ENCODE measurements at regions not wholly inside any gene's neighbourhood (a gene's known extent, or its start where the extent isn't known, plus 50 kb on each side); places are given as distances from the start of the nearest gene placed in this dataset.

DNA sequence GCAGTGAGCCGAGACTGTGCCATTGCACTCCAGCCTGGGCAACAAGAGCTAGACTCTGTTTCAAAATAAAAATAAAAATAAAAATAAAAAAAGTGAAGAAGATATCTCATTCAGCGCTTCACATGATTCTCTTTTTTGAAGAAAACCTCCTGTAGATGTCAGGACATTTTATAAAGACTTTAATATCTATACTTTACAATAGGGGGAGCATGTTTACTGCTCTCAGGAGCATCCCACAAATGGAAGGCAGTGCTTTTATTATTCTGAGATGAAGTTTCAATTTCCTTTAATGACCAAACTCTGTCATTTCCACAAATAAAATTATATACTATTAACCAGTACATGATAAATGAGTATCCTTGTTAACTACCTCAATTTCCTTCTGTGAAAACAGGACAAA lies 118.7 kb upstream of the MYOCD start:
- H3K4me1 Mint-ChIP-seq: no peaks in the 10 kb centered on the region
- H3K27me3 Mint-ChIP-seq: no peaks in the 10 kb centered on the region
- no peak overlapping the region for H3K4me3 Mint-ChIP-seq
- no peak overlapping the region for H3K27ac Mint-ChIP-seq
- CTCF ChIA-PET: no interaction called here
- POLR2A ChIA-PET: no interaction called here
- no peaks in the 10 kb centered on the region for H3K36me3 Mint-ChIP-seq (ENCODE audit: low read depth)
- peaks cover 2% of the 10 kb centered on the region for H3K9me3 Mint-ChIP-seq
- DNase-seq: no peak

DNA sequence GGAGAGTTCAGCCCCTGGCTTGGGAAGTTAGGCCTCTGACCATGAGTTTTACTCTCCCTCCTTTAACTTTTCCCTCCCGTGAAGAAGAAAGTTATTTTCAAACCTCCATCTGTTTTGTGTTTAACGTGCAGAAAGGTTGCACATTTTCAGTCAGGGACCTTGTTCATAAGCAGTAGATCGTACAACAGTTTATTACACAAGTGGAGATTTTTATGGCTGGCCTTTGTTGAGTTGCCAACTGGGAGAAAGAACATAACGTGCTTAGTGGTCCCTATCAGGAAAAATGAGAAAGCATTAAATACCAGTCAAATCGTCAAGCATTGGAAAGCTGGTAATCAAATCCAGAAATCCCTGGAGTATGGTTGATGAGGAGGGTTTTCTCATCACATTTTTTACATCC lies 117.9 kb upstream of the MYOCD start:
- ChIA-PET CTCF (no interaction called here), POLR2A (no interaction called here)
- Mint-ChIP-seq H3K36me3 (ENCODE audit: low read depth) (no peaks in the 10 kb centered on the region), H3K4me3 (no peak overlapping the region), H3K4me1 (no peaks in the 10 kb centered on the region), H3K27ac (no peak overlapping the region), H3K27me3 (no peaks in the 10 kb centered on the region), H3K9me3 (peaks cover 2% of the 10 kb centered on the region)
- DNase-seq: no peak

DNA sequence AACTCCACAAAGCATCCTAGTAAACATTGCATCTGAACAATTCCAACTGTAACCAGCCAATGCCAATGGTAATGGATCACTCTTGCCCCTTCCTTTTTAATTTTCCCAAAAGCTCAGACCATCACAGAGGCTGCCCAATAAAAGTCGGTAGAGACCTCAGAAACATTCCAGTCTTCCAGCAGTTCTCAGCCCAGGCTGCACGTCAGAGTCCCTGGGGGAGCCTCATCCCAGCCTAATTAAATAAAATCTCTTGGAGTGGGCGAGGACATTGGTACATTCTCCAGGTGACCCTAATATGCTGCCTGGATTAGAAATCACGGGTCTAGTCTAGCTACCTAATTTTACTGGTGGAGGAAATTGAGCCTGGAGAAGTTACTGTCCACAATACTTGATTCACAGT lies 117.1 kb upstream of the MYOCD start:
- POLR2A ChIA-PET: no interaction called here

DNA sequence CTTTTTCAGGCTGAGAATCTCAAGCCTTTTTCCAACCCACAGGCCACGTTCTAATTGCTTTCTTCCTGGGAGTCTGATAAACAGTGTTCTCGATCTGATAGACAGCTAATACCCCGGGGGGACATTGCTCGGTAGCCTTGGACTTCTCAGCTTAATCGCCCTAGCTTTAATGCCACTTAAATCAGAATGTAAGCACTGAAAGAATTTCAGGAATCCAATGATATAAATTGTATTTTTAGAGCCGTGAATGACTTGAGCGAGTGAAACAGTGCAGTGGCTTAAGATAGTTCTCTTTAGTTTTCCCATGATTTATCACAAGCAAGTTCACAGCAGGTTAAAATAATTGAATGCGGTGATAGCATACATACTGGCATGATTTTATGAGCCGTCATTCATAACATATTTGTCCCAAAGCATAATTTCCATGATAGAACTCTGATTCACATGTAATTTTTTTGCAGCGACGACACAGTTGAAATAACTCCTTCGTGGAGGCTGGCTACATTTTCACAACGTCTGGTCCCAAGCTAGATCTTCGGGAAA lies 116.1 kb upstream of the MYOCD start:
- ChIA-PET CTCF (no interaction called here), POLR2A (no interaction called here)
- no peaks in the 10 kb centered on the region for H3K36me3 Mint-ChIP-seq (ENCODE audit: low read depth)
- peaks cover 2% of the 10 kb centered on the region for H3K9me3 Mint-ChIP-seq
- H3K4me1 Mint-ChIP-seq: no peaks in the 10 kb centered on the region
- no peaks in the 10 kb centered on the region for H3K27me3 Mint-ChIP-seq
- H3K4me3 Mint-ChIP-seq: no peak overlapping the region
- DNase-seq: no peak
- H3K27ac Mint-ChIP-seq: no peak overlapping the region

More for the DNA sequence above, 117.1 kb upstream of the MYOCD start:
- CTCF ChIA-PET: no interaction called here
- H3K27me3 Mint-ChIP-seq: no peaks in the 10 kb centered on the region
- DNase-seq: no peak
- no peaks in the 10 kb centered on the region for H3K4me1 Mint-ChIP-seq
- no peaks in the 10 kb centered on the region for H3K36me3 Mint-ChIP-seq (ENCODE audit: low read depth)
- no peak overlapping the region for H3K4me3 Mint-ChIP-seq
- no peak overlapping the region for H3K27ac Mint-ChIP-seq
- peaks cover 2% of the 10 kb centered on the region for H3K9me3 Mint-ChIP-seq

DNA sequence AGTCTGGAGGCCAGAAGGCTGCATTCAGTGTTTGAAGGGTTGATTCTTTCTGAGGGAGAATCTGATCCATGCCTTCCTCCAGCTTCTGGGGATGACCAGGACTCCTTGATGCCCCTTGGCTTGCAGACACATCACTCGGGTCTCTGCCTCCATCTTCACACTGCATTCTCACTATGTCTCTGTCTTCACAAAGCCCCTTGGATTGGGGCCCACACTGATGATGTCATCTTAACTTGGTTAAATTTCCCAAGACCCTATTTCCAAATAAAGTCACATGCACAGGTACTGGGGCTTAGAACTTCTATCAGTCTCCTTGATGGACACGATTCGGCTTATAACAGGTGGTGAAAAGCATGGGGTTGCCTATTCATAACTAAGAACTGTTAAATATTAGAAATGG lies 112.1 kb upstream of the MYOCD start:
- Mint-ChIP-seq H3K27ac (no peak overlapping the region), H3K9me3 (no peaks in the 10 kb centered on the region), H3K27me3 (no peaks in the 10 kb centered on the region), H3K36me3 (ENCODE audit: low read depth) (no peaks in the 10 kb centered on the region), H3K4me3 (no peak overlapping the region), H3K4me1 (no peaks in the 10 kb centered on the region)
- ChIA-PET CTCF (no interaction called here), POLR2A (no interaction called here)
- DNase-seq: no peak

DNA sequence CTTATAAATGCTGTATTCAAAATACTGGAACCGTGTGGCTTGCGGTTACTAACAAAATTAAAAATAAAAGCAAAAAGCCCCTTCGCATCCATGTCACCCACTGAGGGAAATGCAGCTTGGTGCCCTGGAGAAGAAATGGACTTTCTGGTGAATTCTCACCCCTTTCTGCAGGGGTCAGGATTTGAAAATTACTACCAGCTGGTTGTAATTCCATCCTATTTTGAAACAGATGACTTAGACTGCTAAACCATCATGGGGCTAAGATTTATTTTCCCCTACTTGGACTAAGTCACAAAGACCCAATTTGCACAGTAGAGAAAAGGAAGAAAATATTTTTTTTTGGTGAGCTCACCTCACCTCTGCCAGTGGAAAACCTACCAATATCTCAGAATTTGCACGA lies 111.4 kb upstream of the MYOCD start:
- Mint-ChIP-seq H3K27me3 (no peaks in the 10 kb centered on the region), H3K9me3 (no peaks in the 10 kb centered on the region), H3K4me1 (no peaks in the 10 kb centered on the region), H3K27ac (no peak overlapping the region), H3K36me3 (ENCODE audit: low read depth) (no peaks in the 10 kb centered on the region), H3K4me3 (no peak overlapping the region)
- POLR2A ChIA-PET: no interaction called here
- CTCF ChIA-PET: no interaction called here
- no peak for DNase-seq

DNA sequence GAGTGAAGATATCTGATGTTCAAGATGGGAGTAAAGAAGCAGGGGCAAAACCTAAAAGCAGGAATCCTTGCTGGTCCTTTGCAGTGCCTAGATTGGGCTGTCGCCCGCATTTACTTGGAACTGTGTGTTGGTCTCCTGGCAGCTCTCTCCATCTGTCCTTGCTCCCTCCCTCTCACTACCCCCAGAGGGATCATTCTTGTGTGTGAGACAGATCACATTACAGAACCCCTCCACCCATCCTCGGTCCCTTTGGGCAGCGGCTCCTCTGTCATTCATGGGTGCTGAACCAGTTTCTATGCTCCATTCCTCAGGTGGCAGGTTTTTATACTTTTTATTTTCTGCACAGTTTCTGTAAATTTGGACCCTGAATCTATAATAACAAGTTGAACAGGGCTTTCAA lies 99.4 kb upstream of the MYOCD start:
- DNase-seq: no peak
- no peaks in the 10 kb centered on the region for H3K36me3 Mint-ChIP-seq (ENCODE audit: low read depth)
- no peaks in the 10 kb centered on the region for H3K4me1 Mint-ChIP-seq
- no peaks in the 10 kb centered on the region for H3K27me3 Mint-ChIP-seq
- POLR2A ChIA-PET: no interaction called here
- no peak overlapping the region for H3K4me3 Mint-ChIP-seq
- no peak overlapping the region for H3K27ac Mint-ChIP-seq
- peaks cover 14% of the 10 kb centered on the region for H3K9me3 Mint-ChIP-seq
- CTCF ChIA-PET: no interaction called here

DNA sequence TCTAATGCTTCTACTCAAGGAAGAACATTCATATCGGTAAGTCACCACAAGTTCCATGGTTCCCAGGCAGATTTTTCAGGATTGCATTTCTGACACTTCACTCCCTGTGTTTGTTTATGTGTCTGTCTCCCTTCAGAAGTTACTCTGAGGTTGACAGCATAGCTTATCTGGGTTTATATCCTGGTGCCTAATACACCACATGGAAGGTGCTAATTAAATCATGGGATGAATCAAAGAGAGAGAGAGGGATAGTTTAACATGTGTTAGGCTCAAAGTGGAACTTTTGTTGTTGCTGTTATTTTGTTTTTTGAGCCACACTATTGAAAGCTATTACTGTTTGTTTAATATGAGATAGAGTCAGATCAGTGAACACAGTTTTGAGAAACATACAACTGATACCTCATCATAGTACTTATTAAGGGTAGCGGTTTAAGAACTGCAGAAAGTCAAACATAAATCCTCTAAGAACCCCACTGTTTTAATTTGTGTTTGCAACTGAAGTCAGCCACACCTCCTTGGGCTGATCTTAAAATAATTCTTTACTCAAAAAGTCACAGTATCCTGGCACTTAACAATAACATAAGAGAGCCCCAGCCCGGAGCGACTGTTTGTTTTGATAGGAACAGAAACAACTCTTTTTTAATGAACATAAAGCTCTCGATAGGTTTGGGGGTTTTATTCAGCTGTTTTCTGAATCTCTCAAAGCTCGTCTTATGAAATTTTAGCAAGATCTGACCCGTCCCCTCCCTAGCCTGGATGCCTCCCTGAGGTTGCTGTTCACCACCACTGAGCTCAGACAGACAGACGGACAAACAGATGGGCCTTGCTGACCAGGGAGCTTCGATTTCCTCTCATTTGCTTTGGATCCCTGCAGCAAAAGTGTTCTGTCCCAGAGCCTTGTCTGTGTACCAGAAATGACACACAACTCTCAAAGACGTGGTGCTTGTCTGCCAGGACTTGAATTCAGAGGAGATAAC lies 98.3 kb upstream of the MYOCD start:
- ChIA-PET POLR2A (no interaction called here), CTCF (no interaction called here)
- no peak overlapping the region for H3K4me3 Mint-ChIP-seq
- H3K27me3 Mint-ChIP-seq: no peaks in the 10 kb centered on the region
- no peak for DNase-seq
- H3K4me1 Mint-ChIP-seq: no peaks in the 10 kb centered on the region
- no peaks in the 10 kb centered on the region for H3K36me3 Mint-ChIP-seq (ENCODE audit: low read depth)
- H3K27ac Mint-ChIP-seq: no peak overlapping the region
- peaks cover 19% of the 10 kb centered on the region for H3K9me3 Mint-ChIP-seq

DNA sequence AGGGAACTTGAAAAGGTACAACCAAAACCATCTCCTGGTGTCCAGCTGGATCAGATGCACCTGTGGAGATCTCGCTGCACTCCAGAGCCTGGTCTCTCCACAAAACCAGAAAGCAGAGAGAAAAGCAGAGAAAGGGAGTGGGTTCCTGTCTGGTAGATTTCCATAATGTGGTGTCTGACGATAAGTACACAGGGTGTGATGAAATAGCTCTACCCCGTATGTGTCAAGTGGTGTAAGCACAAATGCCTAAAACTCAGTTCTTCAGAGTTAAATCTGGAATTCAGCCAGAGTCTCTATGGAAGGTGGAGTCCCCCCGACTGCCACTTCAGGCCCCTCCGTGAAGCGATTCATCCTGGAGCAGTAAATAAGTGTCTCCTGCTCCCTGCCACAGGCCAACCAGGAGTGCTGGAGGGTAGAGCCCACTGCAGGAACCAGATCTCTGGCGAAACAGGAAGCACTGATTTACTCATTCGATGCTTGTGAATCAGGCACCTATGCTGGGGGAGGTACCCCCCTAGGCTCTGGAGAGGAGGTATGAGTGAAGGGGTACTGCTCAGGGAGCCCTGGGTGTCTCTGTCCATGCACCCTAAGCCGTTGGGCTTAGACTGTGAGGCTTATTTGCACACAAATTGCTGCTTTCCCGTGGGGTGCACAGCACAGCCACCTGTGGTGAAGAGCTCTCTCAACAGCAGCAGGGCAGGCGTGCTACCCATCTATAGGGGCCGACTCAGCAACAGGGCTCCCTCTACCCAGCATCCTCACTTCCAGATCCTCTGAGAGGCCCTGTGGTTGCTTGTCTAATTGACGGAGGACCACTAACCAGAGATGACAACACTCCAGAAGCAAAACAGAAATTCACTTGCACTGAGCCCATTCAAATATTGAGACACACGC lies 97.1 kb upstream of the MYOCD start:
- H3K4me1 Mint-ChIP-seq: no peaks in the 10 kb centered on the region
- no peak overlapping the region for H3K27ac Mint-ChIP-seq
- ChIA-PET CTCF (interaction anchor here (0.5 kb wide), 1 partner anchor 570 kb away, joined by 3 read pairs; no protein-coding TSS in a partner anchor), POLR2A (no interaction called here)
- no peaks in the 10 kb centered on the region for H3K27me3 Mint-ChIP-seq
- H3K4me3 Mint-ChIP-seq: no peak overlapping the region
- no peaks in the 10 kb centered on the region for H3K36me3 Mint-ChIP-seq (ENCODE audit: low read depth)
- DNase-seq: no peak
- H3K9me3 Mint-ChIP-seq: peaks cover 18% of the 10 kb centered on the region

DNA sequence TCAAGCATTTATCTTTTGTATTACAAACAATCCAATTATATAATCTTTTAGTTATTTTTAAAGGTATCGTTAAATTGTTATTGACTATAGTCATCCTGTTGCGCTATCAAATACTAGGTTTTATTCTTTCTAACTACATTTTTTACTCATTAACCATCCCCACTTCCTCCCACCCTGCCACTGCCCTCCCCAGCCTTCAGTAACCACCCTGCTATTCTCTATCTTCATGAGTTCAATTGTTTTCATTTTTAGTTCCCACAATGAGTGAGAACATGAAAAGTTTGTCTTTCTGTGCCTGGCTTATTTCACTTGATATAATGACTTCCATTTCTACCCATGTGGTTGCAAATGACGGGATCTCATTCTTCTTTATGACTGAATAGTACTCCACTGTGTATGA lies 94.1 kb upstream of the MYOCD start:
- H3K27ac Mint-ChIP-seq: no peak overlapping the region
- no peak overlapping the region for H3K4me3 Mint-ChIP-seq
- DNase-seq: no peak
- H3K36me3 Mint-ChIP-seq (ENCODE audit: low read depth): no peaks in the 10 kb centered on the region
- ChIA-PET CTCF (no interaction called here), POLR2A (no interaction called here)
- no peaks in the 10 kb centered on the region for H3K27me3 Mint-ChIP-seq
- peaks cover 14% of the 10 kb centered on the region for H3K9me3 Mint-ChIP-seq
- H3K4me1 Mint-ChIP-seq: no peaks in the 10 kb centered on the region

DNA sequence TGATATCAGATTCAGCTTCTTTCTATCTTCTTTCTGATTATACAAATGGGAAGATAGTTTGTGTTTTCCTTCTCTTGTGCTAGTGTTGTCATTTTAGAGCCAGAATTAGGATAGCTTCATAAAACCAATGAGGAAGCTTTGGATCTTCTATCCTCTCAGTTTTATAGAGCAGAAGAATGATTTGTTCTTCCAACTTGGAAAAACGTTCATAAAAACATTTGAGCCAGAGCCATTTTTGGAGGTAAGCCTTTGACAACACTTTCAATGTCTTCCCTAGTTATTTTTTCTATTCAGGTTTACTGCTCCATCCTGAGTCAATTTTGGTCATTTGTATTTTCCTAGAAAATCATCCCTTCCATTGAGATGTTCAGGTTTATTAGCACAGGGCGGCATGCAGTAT lies 91.2 kb upstream of the MYOCD start:
- Mint-ChIP-seq H3K27me3 (no peaks in the 10 kb centered on the region), H3K27ac (no peak overlapping the region), H3K4me3 (no peak overlapping the region), H3K4me1 (no peaks in the 10 kb centered on the region), H3K36me3 (ENCODE audit: low read depth) (no peaks in the 10 kb centered on the region), H3K9me3 (peaks cover 10% of the 10 kb centered on the region)
- ChIA-PET CTCF (no interaction called here), POLR2A (no interaction called here)
- DNase-seq: no peak

DNA sequence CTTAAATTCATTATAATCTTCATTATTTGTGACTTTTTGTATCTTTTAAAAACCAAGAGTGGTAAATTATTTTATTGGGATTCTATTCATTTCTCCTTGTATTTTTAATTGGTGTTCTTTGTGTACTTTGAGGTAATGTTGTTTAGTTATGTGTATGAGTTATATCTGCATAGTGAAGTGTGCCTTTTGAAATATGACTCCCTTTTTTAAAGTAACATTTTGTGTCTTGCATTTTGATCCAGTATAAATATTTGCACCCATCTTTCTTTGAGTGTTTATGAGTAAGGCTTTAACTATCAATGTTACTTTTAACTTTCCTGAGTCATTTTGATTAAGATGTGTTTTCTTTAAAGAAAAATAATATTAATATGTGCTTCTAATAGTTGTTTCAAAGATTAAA lies 90.0 kb upstream of the MYOCD start:
- no peak for DNase-seq
- peaks cover 7% of the 10 kb centered on the region for H3K9me3 Mint-ChIP-seq
- H3K27ac Mint-ChIP-seq: no peak overlapping the region
- ChIA-PET CTCF (no interaction called here), POLR2A (no interaction called here)
- H3K27me3 Mint-ChIP-seq: no peaks in the 10 kb centered on the region
- H3K4me1 Mint-ChIP-seq: no peaks in the 10 kb centered on the region
- H3K36me3 Mint-ChIP-seq (ENCODE audit: low read depth): no peaks in the 10 kb centered on the region
- no peak overlapping the region for H3K4me3 Mint-ChIP-seq

DNA sequence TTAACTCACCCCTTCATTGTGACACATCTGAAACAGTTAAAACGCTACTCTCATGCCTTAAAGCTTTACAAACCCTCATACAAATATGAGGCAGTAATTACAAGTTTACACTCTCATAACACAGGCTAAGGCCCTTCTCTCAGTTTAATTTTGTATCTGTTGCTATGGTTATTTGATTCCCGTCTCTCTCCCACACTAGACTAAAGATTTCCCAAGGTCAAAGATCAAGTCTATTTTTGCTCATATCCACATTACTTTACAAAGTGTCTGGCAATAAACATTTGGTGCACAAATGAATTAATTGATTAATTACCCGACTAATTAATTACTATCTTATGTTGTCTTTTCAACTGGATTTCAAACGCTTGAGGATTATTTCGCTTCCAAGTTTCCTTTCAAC lies 86.4 kb upstream of the MYOCD start:
- ChIA-PET POLR2A (no interaction called here), CTCF (no interaction called here)
- Mint-ChIP-seq H3K27me3 (no peaks in the 10 kb centered on the region), H3K36me3 (ENCODE audit: low read depth) (no peaks in the 10 kb centered on the region), H3K9me3 (peaks cover 2% of the 10 kb centered on the region), H3K4me1 (no peaks in the 10 kb centered on the region), H3K27ac (no peak overlapping the region), H3K4me3 (no peak overlapping the region)
- no peak for DNase-seq

All from activated CD4-positive, alpha-beta memory T cell treated with anti-CD3 and anti-CD28 coated beads, Interleukin-2, amount 10 ng/mL, durations not matched to agents 7 days and 5 days (primary cell).